NCI-H345 (cell line): ENCODE measurements at regions not wholly inside any gene's neighbourhood (a gene's known extent, or its start where the extent isn't known, plus 50 kb on each side); places are given as distances from the start of the nearest gene placed in this dataset.
"Not testable (repeated sequence)": the region's sequence is repeated elsewhere in the genome, so short reads cannot be mapped to it uniquely, and the experiment has no call there.

ENCODE experiments used
- DNase-seq: peaks from one replicate; lab custom pipeline; 2025; lab: John Stamatoyannopoulos, UW

- DNase-seq, result no peak
Measured at GRCh38 chr21:15311510-15311909, 246.7 kb upstream of the NRIP1 start.

- DNase-seq, result not testable (repeated sequence)
Measured at GRCh38 chr21:15317034-15317433, 252.2 kb upstream of the NRIP1 start.

- DNase-seq, result no peak
Measured at GRCh38 chr21:15319727-15320126, 254.9 kb upstream of the NRIP1 start.

GRCh38 chr21:15324542-15324941 is 259.7 kb upstream of the NRIP1 start:
- no peak for DNase-seq

GRCh38 chr21:15326032-15326867 is 261.4 kb upstream of the NRIP1 start:
- DNase-seq, result no peak

GRCh38 chr21:15327637-15328265 is 263.0 kb upstream of the NRIP1 start:
- DNase-seq, result no peak

- DNase-seq, result no peak
Measured at GRCh38 chr21:15329191-15329590, 264.4 kb upstream of the NRIP1 start.

GRCh38 chr21:15330872-15331271 is 266.1 kb upstream of the NRIP1 start:
- no peak for DNase-seq

GRCh38 chr21:15332572-15332971 is 267.8 kb upstream of the NRIP1 start:
- DNase-seq, result no peak

- no peak for DNase-seq
Measured at GRCh38 chr21:15333136-15333710, 268.4 kb upstream of the NRIP1 start.

- no peak for DNase-seq
Measured at GRCh38 chr21:15333951-15334350, 269.2 kb upstream of the NRIP1 start.

- no peak for DNase-seq
Measured at GRCh38 chr21:15343066-15343465, 278.3 kb upstream of the NRIP1 start.

GRCh38 chr21:15352009-15352408 is 287.2 kb upstream of the NRIP1 start:
- DNase-seq, result no peak

- no peak for DNase-seq
Measured at GRCh38 chr21:15353546-15353945, 288.7 kb upstream of the NRIP1 start.

- DNase-seq, result no peak
Measured at GRCh38 chr21:15354516-15354915, 289.7 kb upstream of the NRIP1 start.

- no peak for DNase-seq
Measured at GRCh38 chr21:15355066-15355465, 290.3 kb upstream of the NRIP1 start.

- DNase-seq, result no peak
Measured at GRCh38 chr21:15359251-15359650, 294.5 kb upstream of the NRIP1 start.

GRCh38 chr21:15362458-15362857 is 297.7 kb upstream of the NRIP1 start:
- DNase-seq, result no peak

GRCh38 chr21:15363921-15364320 is 299.1 kb upstream of the NRIP1 start:
- DNase-seq, result no peak

- no peak for DNase-seq
Measured at GRCh38 chr21:15365751-15366392, 301.1 kb upstream of the NRIP1 start.

- DNase-seq, result no peak
Measured at GRCh38 chr21:15366555-15366954, 301.8 kb upstream of the NRIP1 start.

- DNase-seq, result no peak
Measured at GRCh38 chr21:15367061-15367626, 302.3 kb upstream of the NRIP1 start.
